ENCODE measurements at regions not wholly inside any gene's neighbourhood (a gene's known extent, or its start where the extent isn't known, plus 50 kb on each side); places are given as distances from the start of the nearest gene placed in this dataset.
"Not testable (repeated sequence)": the region's sequence is repeated elsewhere in the genome, so short reads cannot be mapped to it uniquely, and the experiment has no call there.

GRCh38 chr2:161070693-161071479 lies 89.3 kb upstream of the TANK start (continued):
- TF ChIP-seq REST (IDR thresholded peaks at IDR 0.05; ENCODE audit: unreplicated experiment) (no peak), ZNF331 (CRISPR knock-in tag; IDR thresholded peaks at IDR 0.05; ENCODE audit: low read depth) (no peak), ZNF114 (CRISPR knock-in tag; IDR thresholded peaks at IDR 0.05) (no peak), JUNB (IDR thresholded peaks at IDR 0.05; ENCODE audit: unreplicated experiment) (no peak), STAT1 (IDR thresholded peaks at IDR 0.05; ENCODE audit: unreplicated experiment) (no peak)

DNA sequence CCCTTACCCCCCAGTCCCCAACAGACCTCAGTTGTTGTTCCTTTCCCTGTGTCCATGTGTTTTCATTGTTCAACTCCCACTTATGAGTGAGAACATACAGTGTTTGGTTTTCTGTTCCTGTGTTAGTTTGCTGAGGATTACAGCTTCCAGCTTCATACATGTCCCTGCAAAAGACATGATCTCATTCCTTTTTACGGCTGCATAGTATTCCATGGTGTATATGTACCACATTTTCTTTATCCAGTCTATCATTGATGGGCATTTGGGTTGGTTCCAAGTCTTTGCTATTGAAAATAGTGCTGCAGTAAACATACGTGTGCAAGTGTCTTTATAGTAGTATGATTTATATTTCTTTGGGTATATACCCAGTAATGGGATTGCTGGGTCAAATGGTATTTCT lies 87.8 kb upstream of the TANK start:
- not testable (repeated sequence) for ATAC-seq; H3K4me2 ChIP-seq; DNase-seq (ENCODE audit: low spot score); H3K4me1 ChIP-seq (ENCODE audit: insufficient read depth); H2AFZ ChIP-seq; H3K27ac ChIP-seq (ENCODE audit: low read depth); H3K9me3 Mint-ChIP-seq; H3K4me3 ChIP-seq; H3F3A ChIP-seq (replicated peaks; ENCODE audit: low read depth); H3K4me3 Mint-ChIP-seq; H3K36me3 ChIP-seq (ENCODE audit: insufficient read depth); H3K27ac Mint-ChIP-seq; H3K27me3 ChIP-seq (ENCODE audit: insufficient read depth); H3K9me2 ChIP-seq (ENCODE audit: insufficient read depth); H3K27me3 Mint-ChIP-seq (ENCODE audit: insufficient read depth, low read depth, poor library complexity); H4K20me1 ChIP-seq (replicated peaks; ENCODE audit: insufficient read depth); H3K79me2 ChIP-seq (replicated peaks; ENCODE audit: insufficient read depth); H3K36me3 Mint-ChIP-seq (ENCODE audit: low read depth)
- peaks cover 12% of the 10 kb centered on the region; the same call in 2 of the 3 replicates for H3K4me1 Mint-ChIP-seq

GRCh38 chr2:161075701-161076100 lies 84.5 kb upstream of the TANK start:
- Histone ChIP-seq H3K36me3 (ENCODE audit: insufficient read depth) (no peaks in the 10 kb centered on the region), H3F3A (replicated peaks; ENCODE audit: low read depth) (no peaks in the 10 kb centered on the region), H3K9me2 (ENCODE audit: insufficient read depth) (peaks cover 9% of the 10 kb centered on the region; the same call in 1 of the 2 replicates), H3K79me2 (replicated peaks; ENCODE audit: insufficient read depth) (no peaks in the 10 kb centered on the region), H3K4me1 (ENCODE audit: insufficient read depth) (peaks cover 8% of the 10 kb centered on the region; the same call in 1 of the 2 replicates), H4K20me1 (replicated peaks; ENCODE audit: insufficient read depth) (no peaks in the 10 kb centered on the region), H3K27me3 (ENCODE audit: insufficient read depth) (no peaks in the 10 kb centered on the region), H2AFZ (no peak overlapping the region), H3K4me3 (no peak overlapping the region), H3K27ac (ENCODE audit: low read depth) (no peak overlapping the region), H3K4me2 (no peak overlapping the region)
- Mint-ChIP-seq H3K36me3 (ENCODE audit: low read depth) (no peaks in the 10 kb centered on the region), H3K4me1 (peaks cover 24% of the 10 kb centered on the region), H3K27ac (no peak overlapping the region), H3K9me3 (no peaks in the 10 kb centered on the region; the same call in 2 of the 3 replicates), H3K4me3 (no peak overlapping the region), H3K27me3 (ENCODE audit: insufficient read depth, low read depth, poor library complexity) (peaks cover 2% of the 10 kb centered on the region)
- DNase-seq (ENCODE audit: low spot score): no peak
- no peak for ATAC-seq
- TF ChIP-seq POLR2AphosphoS5 (IDR thresholded peaks at IDR 0.05; ENCODE audit: low read depth) (no peak), ZNF331 (CRISPR knock-in tag; IDR thresholded peaks at IDR 0.05; ENCODE audit: low read depth) (no peak), ETS1 (IDR thresholded peaks at IDR 0.05) (no peak), ZNF462 (CRISPR knock-in tag; IDR thresholded peaks at IDR 0.05) (no peak), EZH2 (IDR thresholded peaks at IDR 0.05; ENCODE audit: low read depth, unreplicated experiment) (no peak)
